Uterus (tissue), 2 donors: ENCODE measurements at regions not wholly inside any gene's neighbourhood (a gene's known extent, or its start where the extent isn't known, plus 50 kb on each side); places are given as distances from the start of the nearest gene placed in this dataset.

Source experiments
- POLR2A ChIP-seq, 2 donors: fragments of 450-650 bp; IDR thresholded peaks; one replicate each; pipeline ENCODE4 v1.6.1; 2016; ENCODE audit warnings: antibody characterized with exemption in 2 of 2, mild to moderate bottlenecking in 1 of 2, moderate library complexity in 1 of 2
- TF ChIP-seq, protein P1 (sequence below), 4 experiments: fragments of 200-600 bp in 2 of 4; fragments of 450-650 bp in 2 of 4; sonication (generic) in 2 of 4; IDR thresholded peaks; one replicate each; pipeline ENCODE4 v1.5.1; 2016 to 2019; ENCODE audit warnings: antibody characterized with exemption in 4 of 4, mild to moderate bottlenecking in 2 of 4, moderate library complexity in 1 of 4

DNA sequence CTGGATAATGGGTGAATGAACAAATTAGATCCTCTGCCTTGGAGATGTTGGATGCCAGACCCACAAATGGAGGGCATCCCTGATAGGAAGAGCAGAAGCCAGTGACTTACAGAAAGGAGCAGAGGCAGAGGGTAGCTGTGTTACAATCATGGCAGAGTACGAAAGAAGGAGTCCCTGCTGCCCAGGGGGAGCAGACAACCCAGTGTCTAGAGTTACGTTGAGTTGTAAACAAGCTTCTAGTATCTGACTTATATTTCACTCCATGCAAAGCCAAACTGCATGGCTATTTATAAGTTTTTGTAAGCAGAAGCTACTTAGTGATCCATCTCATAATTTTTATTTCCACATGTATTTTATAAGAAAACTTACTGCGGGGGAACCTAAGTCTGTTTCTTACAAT, 56.2 kb upstream of the A1CF start:
- TF ChIP-seq, protein P1, sequence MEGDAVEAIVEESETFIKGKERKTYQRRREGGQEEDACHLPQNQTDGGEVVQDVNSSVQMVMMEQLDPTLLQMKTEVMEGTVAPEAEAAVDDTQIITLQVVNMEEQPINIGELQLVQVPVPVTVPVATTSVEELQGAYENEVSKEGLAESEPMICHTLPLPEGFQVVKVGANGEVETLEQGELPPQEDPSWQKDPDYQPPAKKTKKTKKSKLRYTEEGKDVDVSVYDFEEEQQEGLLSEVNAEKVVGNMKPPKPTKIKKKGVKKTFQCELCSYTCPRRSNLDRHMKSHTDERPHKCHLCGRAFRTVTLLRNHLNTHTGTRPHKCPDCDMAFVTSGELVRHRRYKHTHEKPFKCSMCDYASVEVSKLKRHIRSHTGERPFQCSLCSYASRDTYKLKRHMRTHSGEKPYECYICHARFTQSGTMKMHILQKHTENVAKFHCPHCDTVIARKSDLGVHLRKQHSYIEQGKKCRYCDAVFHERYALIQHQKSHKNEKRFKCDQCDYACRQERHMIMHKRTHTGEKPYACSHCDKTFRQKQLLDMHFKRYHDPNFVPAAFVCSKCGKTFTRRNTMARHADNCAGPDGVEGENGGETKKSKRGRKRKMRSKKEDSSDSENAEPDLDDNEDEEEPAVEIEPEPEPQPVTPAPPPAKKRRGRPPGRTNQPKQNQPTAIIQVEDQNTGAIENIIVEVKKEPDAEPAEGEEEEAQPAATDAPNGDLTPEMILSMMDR (IDR thresholded peaks at IDR 0.05) = no peak
- no peak for TF ChIP-seq POLR2A (IDR thresholded peaks at IDR 0.05)
